A549 (cell line): ENCODE measurements at regions not wholly inside any gene's neighbourhood (a gene's known extent, or its start where the extent isn't known, plus 50 kb on each side); places are given as distances from the start of the nearest gene placed in this dataset.

Experiments
- ATAC-seq, 2 experiments: fragments of 200-7000 bp in 1 of 2; fragments of >200 bp in 1 of 2; cut with Nextera tagmentation in 1 of 2; cut with Tn5 transposase in 1 of 2; 3 replicates each; pipeline versions ENCODE4 v1.8.0 to v1.9.1; 2018 to 2020; ENCODE audit warnings: mild to moderate bottlenecking in 1 of 2, moderate library complexity in 1 of 2
- CTCF ChIA-PET: fragments of 300-600 bp; sonication (Branson Sonifier 250); formaldehyde crosslinking; extraction: SDS; loops from one replicate; lab custom pipeline; 2021; ENCODE audit warnings: antibody characterized with exemption, inconsistent platforms; lab: Yijun Ruan, JAX
- POLR2A ChIA-PET: fragments of 350-600 bp; formaldehyde crosslinking; extraction: SDS; loops from one replicate; lab custom pipeline; 2021; ENCODE audit warnings: antibody characterized with exemption, inconsistent platforms; lab: Yijun Ruan, JAX
- DNase-seq, 2 experiments: peaks; one replicate each; pipeline versions ENCODE4 v3.0.0 to v3.0.0-alpha.2; 2011 to 2016; ENCODE audit warnings: low read depth in 1 of 2, low spot score in 1 of 2
- FAIRE-seq: peaks from 2 replicates; lab custom pipeline; 2011; peaks lifted over from hg19 to GRCh38; lab: Jason Lieb, UNC
- H3K27ac ChIP-seq, 2 experiments: fragments of >200 bp; sonication (Bioruptor Twin); formaldehyde crosslinking; 3 replicates each; pipeline ENCODE4 v1.5.1; 2016 to 2017
- H3K4me1 ChIP-seq: fragments of >200 bp; sonication (Bioruptor Twin); formaldehyde crosslinking; 3 replicates; pipeline ENCODE4 v1.6.1; 2016
- H3K4me2 ChIP-seq: fragments of >200 bp; sonication (Bioruptor Twin); formaldehyde crosslinking; 3 replicates; pipeline ENCODE4 v1.6.1; 2016
- H3K4me3 ChIP-seq: fragments of >200 bp; sonication (Bioruptor Twin); formaldehyde crosslinking; 3 replicates; pipeline ENCODE4 v1.5.1; 2016
- H3K9me3 ChIP-seq: fragments of >200 bp; sonication (Bioruptor Twin); formaldehyde crosslinking; 3 replicates; pipeline ENCODE4 v1.6.1; 2016
- BHLHE40 ChIP-seq: IDR thresholded peaks from 2 replicates; pipeline ENCODE4 v1.6.1; 2012; ENCODE audit warnings: low read depth, low read length, inconsistent platforms
- CBX8 ChIP-seq: fragments of 200-600 bp; sonication (generic); IDR thresholded peaks from 2 replicates; pipeline ENCODE4 v1.6.1; 2016
- CHD2 ChIP-seq: fragments of 150-350 bp; IDR thresholded peaks from 2 replicates; pipeline ENCODE4 v1.6.1; 2014; ENCODE audit warnings: low read length; ENCODE audit not compliant: partially characterized antibody
- EHF ChIP-seq: fragments of 250-450 bp; sonication (Bioruptor Pico); IDR thresholded peaks from 2 replicates; pipeline ENCODE4 v1.5.0; 2020; ENCODE audit warnings: mild to moderate bottlenecking
- FOSL2 ChIP-seq, 2 experiments: fragments of 450-650 bp in 1 of 2; fragments of >200 bp in 1 of 2; sonication (Bioruptor Twin) in 1 of 2; formaldehyde crosslinking; IDR thresholded peaks; 2 replicates each; pipeline versions ENCODE4 v1.5.0 to v1.6.1; 2016 to 2020; ENCODE audit warnings: mild to moderate bottlenecking in 1 of 2, moderate library complexity in 1 of 2
- GATA3 ChIP-seq: IDR thresholded peaks from 2 replicates; pipeline ENCODE4 v1.6.1; 2012; ENCODE audit warnings: borderline replicate concordance
- HOXB13 ChIP-seq: fragments of 250-450 bp; sonication (Bioruptor Pico); IDR thresholded peaks from 2 replicates; pipeline ENCODE4 v1.5.0; 2020; ENCODE audit warnings: low read depth, mild to moderate bottlenecking, moderate library complexity
- HOXB5 ChIP-seq: fragments of 250-450 bp; sonication (Bioruptor Pico); IDR thresholded peaks from 2 replicates; pipeline ENCODE4 v1.5.0; 2020; ENCODE audit warnings: mild to moderate bottlenecking, moderate library complexity
- JUNB ChIP-seq: fragments of >200 bp; sonication (Bioruptor Twin); formaldehyde crosslinking; IDR thresholded peaks from 2 replicates; pipeline ENCODE4 v1.6.1; 2016
- KDM1A ChIP-seq: fragments of 200-600 bp; sonication (generic); IDR thresholded peaks from 2 replicates; pipeline ENCODE4 v1.6.1; 2016; ENCODE audit warnings: low read depth, mild to moderate bottlenecking
- NFE2L2 ChIP-seq: fragments of 150-350 bp; conservative IDR thresholded peaks from 2 replicates; pipeline ENCODE4 v1.6.1; 2014; ENCODE audit warnings: low read length
- NPAS2 ChIP-seq: fragments of 250-450 bp; sonication (Bioruptor Pico); IDR thresholded peaks from 2 replicates; pipeline ENCODE4 v1.8.0; 2022; ENCODE audit warnings: mild to moderate bottlenecking, moderate library complexity, borderline replicate concordance
- POLR2AphosphoS2 ChIP-seq: conservative IDR thresholded peaks from 2 replicates; pipeline ENCODE4 v1.6.1; 2012; ENCODE audit warnings: low read length, improper control_type of control experiment, inconsistent platforms
- RARB ChIP-seq: fragments of 250-450 bp; sonication (Bioruptor Pico); IDR thresholded peaks from 2 replicates; pipeline ENCODE4 v1.8.0; 2021; ENCODE audit warnings: mild to moderate bottlenecking, moderate library complexity
- SMC3 ChIP-seq: fragments of >200 bp; sonication (Bioruptor Twin); formaldehyde crosslinking; IDR thresholded peaks from 3 replicates; pipeline ENCODE4 v1.6.1; 2018; ENCODE audit warnings: inconsistent platforms
- TFCP2L1 ChIP-seq: fragments of 250-450 bp; sonication (Bioruptor Pico); IDR thresholded peaks from 2 replicates; pipeline ENCODE4 v1.5.0; 2021; ENCODE audit warnings: mild to moderate bottlenecking
- WGBS: methylation state at CpG from one replicate; pipeline ENCODE4 v1.1.6; 2017; ENCODE audit errors: missing lambda C conversion rate; 5-methylcytosine and 5-hydroxymethylcytosine counted together
- TF ChIP-seq, protein P1 (sequence below): fragments of 150-350 bp; IDR thresholded peaks from 2 replicates; pipeline ENCODE4 v1.6.1; 2014; ENCODE audit warnings: low read depth, mild to moderate bottlenecking, low read length
- TF ChIP-seq, protein P2 (sequence below): fragments of >200 bp; sonication (Bioruptor Twin); formaldehyde crosslinking; IDR thresholded peaks from 3 replicates; pipeline ENCODE4 v1.5.1; 2016
- TF ChIP-seq, protein P3 (sequence below): fragments of >200 bp; sonication (Bioruptor Twin); formaldehyde crosslinking; IDR thresholded peaks from 3 replicates; pipeline ENCODE4 v1.6.1; 2016
- TF ChIP-seq, protein P4 (sequence below): IDR thresholded peaks from 2 replicates; pipeline ENCODE4 v1.6.1; 2012; ENCODE audit warnings: low read depth, borderline replicate concordance

DNA sequence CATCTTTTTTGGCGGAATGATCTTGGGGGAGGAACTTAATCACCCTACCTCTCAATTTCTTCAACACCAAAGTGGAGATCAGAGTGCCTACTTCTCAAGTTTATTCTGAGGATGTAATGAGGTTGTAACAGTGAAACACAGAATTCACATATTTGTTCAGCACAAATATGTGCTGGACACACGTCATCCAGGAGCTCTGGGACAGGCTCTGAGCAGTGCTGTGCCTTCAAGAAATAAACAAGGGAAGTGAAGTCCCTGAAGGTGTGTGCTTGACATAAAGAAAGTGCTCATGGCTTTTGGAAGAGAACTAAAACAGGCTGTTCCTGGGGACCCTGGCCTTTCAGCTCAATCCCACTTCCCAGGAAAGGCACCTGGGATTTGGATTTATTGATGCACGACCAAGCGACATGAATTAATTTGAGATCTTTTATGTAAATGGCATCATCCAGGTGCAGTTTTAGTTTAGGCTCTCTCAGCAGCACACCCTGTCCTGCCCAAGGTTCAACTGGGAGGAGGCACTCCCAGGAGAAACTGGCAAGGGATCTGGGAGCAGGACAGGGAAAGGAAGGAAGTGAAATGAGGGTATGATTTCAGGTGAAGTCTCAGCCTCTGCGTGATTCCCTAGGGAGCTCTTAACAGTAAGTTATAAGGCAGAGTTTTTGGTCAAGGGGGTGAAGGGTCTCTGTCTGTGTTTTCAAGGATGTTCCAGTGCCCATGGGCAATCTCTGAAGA is 211.0 kb downstream of the FOXA2 start (continued):
- TF ChIP-seq, protein P1, sequence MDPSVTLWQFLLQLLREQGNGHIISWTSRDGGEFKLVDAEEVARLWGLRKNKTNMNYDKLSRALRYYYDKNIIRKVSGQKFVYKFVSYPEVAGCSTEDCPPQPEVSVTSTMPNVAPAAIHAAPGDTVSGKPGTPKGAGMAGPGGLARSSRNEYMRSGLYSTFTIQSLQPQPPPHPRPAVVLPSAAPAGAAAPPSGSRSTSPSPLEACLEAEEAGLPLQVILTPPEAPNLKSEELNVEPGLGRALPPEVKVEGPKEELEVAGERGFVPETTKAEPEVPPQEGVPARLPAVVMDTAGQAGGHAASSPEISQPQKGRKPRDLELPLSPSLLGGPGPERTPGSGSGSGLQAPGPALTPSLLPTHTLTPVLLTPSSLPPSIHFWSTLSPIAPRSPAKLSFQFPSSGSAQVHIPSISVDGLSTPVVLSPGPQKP, result no peak
- TF ChIP-seq GATA3, result no peak
- no peak for TF ChIP-seq HOXB13 (CRISPR knock-in tag)
- TF ChIP-seq SMC3, result no peak
- no peak for TF ChIP-seq NPAS2 (CRISPR knock-in tag)
- TF ChIP-seq FOSL2 (IDR thresholded peaks at IDR 0.05), result no peak
- no peak for TF ChIP-seq FOSL2 (CRISPR knock-in tag; IDR thresholded peaks at IDR 0.05)
- TF ChIP-seq JUNB, result no peak

DNA sequence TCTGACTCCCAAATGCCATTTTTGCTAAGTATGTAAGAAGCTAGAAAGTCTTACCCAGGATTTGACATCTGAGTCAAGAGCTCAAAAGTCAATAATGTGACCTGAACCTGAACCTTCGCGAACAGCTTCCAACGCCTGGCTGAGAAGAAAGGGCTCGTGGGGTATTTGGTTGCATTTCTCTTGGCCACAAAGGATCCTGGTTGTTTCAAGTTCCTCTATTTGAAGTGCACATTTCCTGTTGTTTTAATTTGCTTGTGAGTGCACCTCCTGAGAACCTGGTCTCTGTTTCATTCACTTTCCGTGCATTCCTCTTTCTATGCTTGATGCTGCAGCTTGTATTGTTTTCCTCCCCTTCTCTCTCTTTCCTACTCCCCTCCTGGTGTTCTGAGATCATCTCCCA is 212.5 kb downstream of the FOXA2 start:
- TF ChIP-seq RARB (CRISPR knock-in tag) (no peak), GATA3 (no peak)
- TF ChIP-seq, protein P2, sequence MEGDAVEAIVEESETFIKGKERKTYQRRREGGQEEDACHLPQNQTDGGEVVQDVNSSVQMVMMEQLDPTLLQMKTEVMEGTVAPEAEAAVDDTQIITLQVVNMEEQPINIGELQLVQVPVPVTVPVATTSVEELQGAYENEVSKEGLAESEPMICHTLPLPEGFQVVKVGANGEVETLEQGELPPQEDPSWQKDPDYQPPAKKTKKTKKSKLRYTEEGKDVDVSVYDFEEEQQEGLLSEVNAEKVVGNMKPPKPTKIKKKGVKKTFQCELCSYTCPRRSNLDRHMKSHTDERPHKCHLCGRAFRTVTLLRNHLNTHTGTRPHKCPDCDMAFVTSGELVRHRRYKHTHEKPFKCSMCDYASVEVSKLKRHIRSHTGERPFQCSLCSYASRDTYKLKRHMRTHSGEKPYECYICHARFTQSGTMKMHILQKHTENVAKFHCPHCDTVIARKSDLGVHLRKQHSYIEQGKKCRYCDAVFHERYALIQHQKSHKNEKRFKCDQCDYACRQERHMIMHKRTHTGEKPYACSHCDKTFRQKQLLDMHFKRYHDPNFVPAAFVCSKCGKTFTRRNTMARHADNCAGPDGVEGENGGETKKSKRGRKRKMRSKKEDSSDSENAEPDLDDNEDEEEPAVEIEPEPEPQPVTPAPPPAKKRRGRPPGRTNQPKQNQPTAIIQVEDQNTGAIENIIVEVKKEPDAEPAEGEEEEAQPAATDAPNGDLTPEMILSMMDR, result no peak
- TF ChIP-seq, protein P3, sequence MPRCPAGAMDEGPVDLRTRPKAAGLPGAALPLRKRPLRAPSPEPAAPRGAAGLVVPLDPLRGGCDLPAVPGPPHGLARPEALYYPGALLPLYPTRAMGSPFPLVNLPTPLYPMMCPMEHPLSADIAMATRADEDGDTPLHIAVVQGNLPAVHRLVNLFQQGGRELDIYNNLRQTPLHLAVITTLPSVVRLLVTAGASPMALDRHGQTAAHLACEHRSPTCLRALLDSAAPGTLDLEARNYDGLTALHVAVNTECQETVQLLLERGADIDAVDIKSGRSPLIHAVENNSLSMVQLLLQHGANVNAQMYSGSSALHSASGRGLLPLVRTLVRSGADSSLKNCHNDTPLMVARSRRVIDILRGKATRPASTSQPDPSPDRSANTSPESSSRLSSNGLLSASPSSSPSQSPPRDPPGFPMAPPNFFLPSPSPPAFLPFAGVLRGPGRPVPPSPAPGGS, result no peak
- no peak overlapping the region for H3K4me3 ChIP-seq
- H3K27ac ChIP-seq, result no peak overlapping the region
- DNase-seq (no peak), ATAC-seq (no peak), FAIRE-seq (no peak)
- ChIA-PET POLR2A (no interaction called here), CTCF (interaction anchor here (1.0 to 7.3 kb wide), 8 partner anchors 14 to 313 kb away, joined by 3 to 63 read pairs (median 7); no protein-coding TSS in a partner anchor)
- H3K4me1 ChIP-seq, result peaks cover 38% of the 10 kb centered on the region
- H3K9me3 ChIP-seq, result no peaks in the 10 kb centered on the region
- WGBS, result 84% methylated on average over 5 of the region's 5 CpGs
- H3K4me2 ChIP-seq, result no peak overlapping the region

DNA sequence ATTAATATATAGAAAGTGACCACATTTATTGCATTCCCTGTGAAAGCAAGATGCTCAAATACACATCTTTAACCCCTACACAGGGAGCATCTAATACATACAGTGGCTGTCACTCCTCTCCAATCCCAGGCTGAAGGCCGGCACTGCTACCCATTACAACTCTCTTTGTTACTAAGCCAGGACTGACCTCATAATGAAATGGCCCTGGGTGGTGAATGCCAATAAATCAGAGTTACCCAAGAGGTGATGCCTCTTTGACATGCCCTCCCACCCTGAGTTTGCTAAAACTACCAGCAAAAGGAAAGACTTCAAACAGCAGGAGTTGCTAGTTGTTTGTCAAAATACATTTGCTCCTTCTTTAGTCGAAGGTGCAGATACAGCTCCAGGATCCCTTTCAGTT is 214.2 kb downstream of the FOXA2 start:
- POLR2A ChIA-PET, result no interaction called here
- Histone ChIP-seq H3K4me1 (peaks cover 21% of the 10 kb centered on the region), H3K4me2 (no peak overlapping the region), H3K27ac (no peak overlapping the region)
- DNase-seq, result no peak
- TF ChIP-seq TFCP2L1 (CRISPR knock-in tag) (no peak), POLR2AphosphoS2 (no peak), BHLHE40 (no peak), HOXB5 (CRISPR knock-in tag) (no peak), NFE2L2 (no peak), KDM1A (no peak), CBX8 (no peak), EHF (no peak), CHD2 (no peak), GATA3 (no peak), HOXB13 (CRISPR knock-in tag) (no peak), NPAS2 (CRISPR knock-in tag) (no peak)
- TF ChIP-seq, protein P1, result no peak
- TF ChIP-seq, protein P4, sequence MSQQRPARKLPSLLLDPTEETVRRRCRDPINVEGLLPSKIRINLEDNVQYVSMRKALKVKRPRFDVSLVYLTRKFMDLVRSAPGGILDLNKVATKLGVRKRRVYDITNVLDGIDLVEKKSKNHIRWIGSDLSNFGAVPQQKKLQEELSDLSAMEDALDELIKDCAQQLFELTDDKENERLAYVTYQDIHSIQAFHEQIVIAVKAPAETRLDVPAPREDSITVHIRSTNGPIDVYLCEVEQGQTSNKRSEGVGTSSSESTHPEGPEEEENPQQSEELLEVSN, result no peak
- TF ChIP-seq, protein P2, result no peak
- TF ChIP-seq, all 56 proteins: peak for 0
- ATAC-seq (no peak), FAIRE-seq (no peak)
- no peaks in the 10 kb centered on the region for H3K9me3 ChIP-seq
- WGBS, result 85% methylated on average over 2 of the region's 2 CpGs
- no peak overlapping the region for H3K4me3 ChIP-seq
- CTCF ChIA-PET, result interaction anchor here (0.8 to 7.3 kb wide), 5 partner anchors 15 to 313 kb away, joined by 3 to 63 read pairs (median 5); no protein-coding TSS in a partner anchor
